ENCODE measurements at regions not wholly inside any gene's neighbourhood (a gene's known extent, or its start where the extent isn't known, plus 50 kb on each side); places are given as distances from the start of the nearest gene placed in this dataset.

GRCh38 chr11:19474954-19475721 is 234.4 kb upstream of the E2F8 start:
- no peak for ATAC-seq
- no peak for TF ChIP-seq BACH2 (CRISPR knock-in tag; IDR thresholded peaks at IDR 0.05; ENCODE audit: borderline replicate concordance)
- no peak for TF ChIP-seq ARNTL (CRISPR knock-in tag; IDR thresholded peaks at IDR 0.05; ENCODE audit: borderline replicate concordance, low read depth)
- TF ChIP-seq SNAI2 (CRISPR knock-in tag; IDR thresholded peaks at IDR 0.05), result no peak
- no peak for TF ChIP-seq ESRRG (CRISPR knock-in tag; IDR thresholded peaks at IDR 0.05)
- no peak for TF ChIP-seq ISL1 (CRISPR knock-in tag; IDR thresholded peaks at IDR 0.05)
- TF ChIP-seq, protein P1, sequence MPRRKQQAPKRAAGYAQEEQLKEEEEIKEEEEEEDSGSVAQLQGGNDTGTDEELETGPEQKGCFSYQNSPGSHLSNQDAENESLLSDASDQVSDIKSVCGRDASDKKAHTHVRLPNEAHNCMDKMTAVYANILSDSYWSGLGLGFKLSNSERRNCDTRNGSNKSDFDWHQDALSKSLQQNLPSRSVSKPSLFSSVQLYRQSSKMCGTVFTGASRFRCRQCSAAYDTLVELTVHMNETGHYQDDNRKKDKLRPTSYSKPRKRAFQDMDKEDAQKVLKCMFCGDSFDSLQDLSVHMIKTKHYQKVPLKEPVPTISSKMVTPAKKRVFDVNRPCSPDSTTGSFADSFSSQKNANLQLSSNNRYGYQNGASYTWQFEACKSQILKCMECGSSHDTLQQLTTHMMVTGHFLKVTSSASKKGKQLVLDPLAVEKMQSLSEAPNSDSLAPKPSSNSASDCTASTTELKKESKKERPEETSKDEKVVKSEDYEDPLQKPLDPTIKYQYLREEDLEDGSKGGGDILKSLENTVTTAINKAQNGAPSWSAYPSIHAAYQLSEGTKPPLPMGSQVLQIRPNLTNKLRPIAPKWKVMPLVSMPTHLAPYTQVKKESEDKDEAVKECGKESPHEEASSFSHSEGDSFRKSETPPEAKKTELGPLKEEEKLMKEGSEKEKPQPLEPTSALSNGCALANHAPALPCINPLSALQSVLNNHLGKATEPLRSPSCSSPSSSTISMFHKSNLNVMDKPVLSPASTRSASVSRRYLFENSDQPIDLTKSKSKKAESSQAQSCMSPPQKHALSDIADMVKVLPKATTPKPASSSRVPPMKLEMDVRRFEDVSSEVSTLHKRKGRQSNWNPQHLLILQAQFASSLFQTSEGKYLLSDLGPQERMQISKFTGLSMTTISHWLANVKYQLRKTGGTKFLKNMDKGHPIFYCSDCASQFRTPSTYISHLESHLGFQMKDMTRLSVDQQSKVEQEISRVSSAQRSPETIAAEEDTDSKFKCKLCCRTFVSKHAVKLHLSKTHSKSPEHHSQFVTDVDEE (CRISPR knock-in tag; IDR thresholded peaks at IDR 0.05), result no peak
- TF ChIP-seq CREB5 (CRISPR knock-in tag; IDR thresholded peaks at IDR 0.05; ENCODE audit: low read depth), result no peak
- TF ChIP-seq PPARA (CRISPR knock-in tag; IDR thresholded peaks at IDR 0.05; ENCODE audit: borderline replicate concordance), result no peak
- TF ChIP-seq ZNF8 (CRISPR knock-in tag; IDR thresholded peaks at IDR 0.05), result no peak
- no peak for TF ChIP-seq CSRNP3 (CRISPR knock-in tag; IDR thresholded peaks at IDR 0.05)

DNA sequence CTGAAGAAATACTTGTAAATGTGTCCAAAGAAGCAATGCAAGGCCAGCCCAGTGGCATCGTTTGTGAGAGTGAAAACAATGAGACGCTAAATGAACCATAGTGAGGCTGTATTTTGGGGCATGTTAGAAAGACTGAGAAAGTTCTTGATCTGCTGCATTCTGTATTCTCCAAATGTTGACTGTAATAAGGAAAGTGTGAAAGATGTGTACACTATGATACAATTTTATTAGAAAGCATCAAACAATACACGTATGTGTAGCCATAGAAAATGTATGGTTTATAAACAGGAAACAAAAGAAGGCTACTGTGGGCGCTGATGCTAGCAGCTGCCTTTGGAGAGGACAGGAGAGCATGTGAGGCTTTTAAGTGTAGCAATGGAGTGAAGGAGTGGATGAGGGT is 233.5 kb upstream of the E2F8 start:
- ATAC-seq, result no peak
- TF ChIP-seq BACH2 (CRISPR knock-in tag; IDR thresholded peaks at IDR 0.05; ENCODE audit: borderline replicate concordance) (no peak), OSR1 (CRISPR knock-in tag; IDR thresholded peaks at IDR 0.05) (no peak), SNAI2 (CRISPR knock-in tag; IDR thresholded peaks at IDR 0.05) (no peak), ESRRG (CRISPR knock-in tag; IDR thresholded peaks at IDR 0.05) (no peak), PPARA (CRISPR knock-in tag; IDR thresholded peaks at IDR 0.05; ENCODE audit: borderline replicate concordance) (no peak), CSDC2 (CRISPR knock-in tag; IDR thresholded peaks at IDR 0.05) (no peak), ZFP30 (CRISPR knock-in tag; IDR thresholded peaks at IDR 0.05) (no peak), ZNF70 (CRISPR knock-in tag; IDR thresholded peaks at IDR 0.05) (no peak), CREB5 (CRISPR knock-in tag; IDR thresholded peaks at IDR 0.05; ENCODE audit: low read depth) (no peak), ZNF565 (CRISPR knock-in tag; conservative IDR thresholded peaks at IDR 0.05; ENCODE audit: low read depth) (no peak), ZFP3 (CRISPR knock-in tag; IDR thresholded peaks at IDR 0.05) (no peak), ISL1 (CRISPR knock-in tag; IDR thresholded peaks at IDR 0.05) (no peak), RARB (CRISPR knock-in tag; IDR thresholded peaks at IDR 0.05) (no peak), ZNF8 (CRISPR knock-in tag; IDR thresholded peaks at IDR 0.05) (no peak), CSRNP3 (CRISPR knock-in tag; IDR thresholded peaks at IDR 0.05) (no peak), GLIS3 (CRISPR knock-in tag; IDR thresholded peaks at IDR 0.05) (no peak), TCF4 (CRISPR knock-in tag; IDR thresholded peaks at IDR 0.05; ENCODE audit: borderline replicate concordance) (no peak)
- TF ChIP-seq, protein P2, sequence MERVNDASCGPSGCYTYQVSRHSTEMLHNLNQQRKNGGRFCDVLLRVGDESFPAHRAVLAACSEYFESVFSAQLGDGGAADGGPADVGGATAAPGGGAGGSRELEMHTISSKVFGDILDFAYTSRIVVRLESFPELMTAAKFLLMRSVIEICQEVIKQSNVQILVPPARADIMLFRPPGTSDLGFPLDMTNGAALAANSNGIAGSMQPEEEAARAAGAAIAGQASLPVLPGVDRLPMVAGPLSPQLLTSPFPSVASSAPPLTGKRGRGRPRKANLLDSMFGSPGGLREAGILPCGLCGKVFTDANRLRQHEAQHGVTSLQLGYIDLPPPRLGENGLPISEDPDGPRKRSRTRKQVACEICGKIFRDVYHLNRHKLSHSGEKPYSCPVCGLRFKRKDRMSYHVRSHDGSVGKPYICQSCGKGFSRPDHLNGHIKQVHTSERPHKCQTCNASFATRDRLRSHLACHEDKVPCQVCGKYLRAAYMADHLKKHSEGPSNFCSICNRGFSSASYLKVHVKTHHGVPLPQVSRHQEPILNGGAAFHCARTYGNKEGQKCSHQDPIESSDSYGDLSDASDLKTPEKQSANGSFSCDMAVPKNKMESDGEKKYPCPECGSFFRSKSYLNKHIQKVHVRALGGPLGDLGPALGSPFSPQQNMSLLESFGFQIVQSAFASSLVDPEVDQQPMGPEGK (CRISPR knock-in tag; IDR thresholded peaks at IDR 0.05; ENCODE audit: borderline replicate concordance), result no peak
- TF ChIP-seq, protein P1 (CRISPR knock-in tag; IDR thresholded peaks at IDR 0.05), result no peak
- TF ChIP-seq, protein P3, sequence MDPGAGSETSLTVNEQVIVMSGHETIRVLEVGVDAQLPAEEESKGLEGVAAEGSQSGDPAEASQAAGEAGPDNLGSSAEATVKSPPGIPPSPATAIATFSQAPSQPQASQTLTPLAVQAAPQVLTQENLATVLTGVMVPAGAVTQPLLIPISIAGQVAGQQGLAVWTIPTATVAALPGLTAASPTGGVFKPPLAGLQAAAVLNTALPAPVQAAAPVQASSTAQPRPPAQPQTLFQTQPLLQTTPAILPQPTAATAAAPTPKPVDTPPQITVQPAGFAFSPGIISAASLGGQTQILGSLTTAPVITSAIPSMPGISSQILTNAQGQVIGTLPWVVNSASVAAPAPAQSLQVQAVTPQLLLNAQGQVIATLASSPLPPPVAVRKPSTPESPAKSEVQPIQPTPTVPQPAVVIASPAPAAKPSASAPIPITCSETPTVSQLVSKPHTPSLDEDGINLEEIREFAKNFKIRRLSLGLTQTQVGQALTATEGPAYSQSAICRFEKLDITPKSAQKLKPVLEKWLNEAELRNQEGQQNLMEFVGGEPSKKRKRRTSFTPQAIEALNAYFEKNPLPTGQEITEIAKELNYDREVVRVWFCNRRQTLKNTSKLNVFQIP (CRISPR knock-in tag; IDR thresholded peaks at IDR 0.05; ENCODE audit: borderline replicate concordance, low read depth), result no peak
